GM19193 (cell line): ENCODE measurements at regions not wholly inside any gene's neighbourhood (a gene's known extent, or its start where the extent isn't known, plus 50 kb on each side); places are given as distances from the start of the nearest gene placed in this dataset.

ENCODE experiments used
- POLR2A ChIP-seq: IDR thresholded peaks from 4 replicates; pipeline ENCODE4 v1.6.1; 2011; ENCODE audit not compliant: insufficient read depth, insufficient read length; ENCODE audit errors: extremely low read depth

GRCh38 chr10:78566284-78567111 lies 502.3 kb upstream of the ZMIZ1 start:
- no peak for TF ChIP-seq POLR2A

GRCh38 chr10:78567680-78568455 lies 500.9 kb upstream of the ZMIZ1 start:
- TF ChIP-seq POLR2A, result no peak

- TF ChIP-seq POLR2A, result no peak
Observed at GRCh38 chr10:78568620-78569019, 500.1 kb upstream of the ZMIZ1 start.

- TF ChIP-seq POLR2A, result no peak
Observed at GRCh38 chr10:78570633-78571235, 498.0 kb upstream of the ZMIZ1 start.

- TF ChIP-seq POLR2A, result no peak
Observed at GRCh38 chr10:78571286-78571685, 497.5 kb upstream of the ZMIZ1 start.

- no peak for TF ChIP-seq POLR2A
Observed at GRCh38 chr10:78571891-78572290, 496.9 kb upstream of the ZMIZ1 start.

GRCh38 chr10:78572565-78572964 lies 496.2 kb upstream of the ZMIZ1 start:
- TF ChIP-seq POLR2A, result no peak

- no peak for TF ChIP-seq POLR2A
Observed at GRCh38 chr10:78574547-78574946, 494.2 kb upstream of the ZMIZ1 start.

GRCh38 chr10:78575400-78575799 lies 493.4 kb upstream of the ZMIZ1 start:
- TF ChIP-seq POLR2A, result no peak

GRCh38 chr10:78576276-78576675 lies 492.5 kb upstream of the ZMIZ1 start:
- TF ChIP-seq POLR2A, result no peak

GRCh38 chr10:78577712-78578111 lies 491.1 kb upstream of the ZMIZ1 start:
- TF ChIP-seq POLR2A, result no peak

GRCh38 chr10:78578929-78579328 lies 489.8 kb upstream of the ZMIZ1 start:
- TF ChIP-seq POLR2A, result no peak

GRCh38 chr10:78579576-78579975 lies 489.2 kb upstream of the ZMIZ1 start:
- TF ChIP-seq POLR2A, result no peak

GRCh38 chr10:78579995-78580394 lies 488.8 kb upstream of the ZMIZ1 start:
- TF ChIP-seq POLR2A, result no peak

- no peak for TF ChIP-seq POLR2A
Observed at GRCh38 chr10:78581133-78581694, 487.6 kb upstream of the ZMIZ1 start.
